Upper lobe of left lung (tissue), 6 donors: ENCODE measurements at regions not wholly inside any gene's neighbourhood (a gene's known extent, or its start where the extent isn't known, plus 50 kb on each side); places are given as distances from the start of the nearest gene placed in this dataset.

Source experiments
- ATAC-seq, 2 donors: fragments of 200-7000 bp; cut with Tn5 transposase; one replicate each; pipeline ENCODE4 v1.9.1; 2022; ENCODE audit warnings: mild to moderate bottlenecking in 2 of 2, moderate library complexity in 2 of 2; ENCODE audit not compliant: low FRiP score in 2 of 2
- DNase-seq, 2 donors: peaks; one replicate each; pipeline ENCODE4 v3.0.0-alpha.2; 2019 to 2020
- H3K27ac ChIP-seq, 4 donors: fragments of 200-600 bp; sonication (generic); one replicate each; pipeline ENCODE4 v1.5.1; 2016 to 2019
- H3K27me3 ChIP-seq, 4 donors: fragments of 200-600 bp; sonication (generic); one replicate each; pipeline ENCODE4 v1.5.1; 2017 to 2019
- H3K36me3 ChIP-seq, 4 donors: fragments of 200-600 bp; sonication (generic); one replicate each; pipeline ENCODE4 v1.5.1; 2016 to 2019
- H3K4me1 ChIP-seq, 4 donors: fragments of 200-600 bp; sonication (generic); one replicate each; pipeline ENCODE4 v1.5.1; 2018 to 2019
- H3K4me3 ChIP-seq, 4 donors: fragments of 200-600 bp; sonication (generic); one replicate each; pipeline ENCODE4 v1.5.1; 2017 to 2019; ENCODE audit warnings: mild to moderate bottlenecking in 2 of 4, moderate library complexity in 1 of 4
- H3K9me3 ChIP-seq, 4 donors: fragments of 200-600 bp; sonication (generic); one replicate each; pipeline ENCODE4 v1.5.1; 2018 to 2019
- CTCF ChIP-seq, 6 experiments: fragments of 450-650 bp in 4 of 6; fragments of 200-600 bp in 2 of 6; sonication (generic) in 2 of 6; IDR thresholded peaks; one replicate each; pipeline ENCODE4 v1.5.1; 2016 to 2019; ENCODE audit warnings: antibody characterized with exemption in 6 of 6
- EP300 ChIP-seq, 4 donors: sonication (generic); formaldehyde crosslinking; IDR thresholded peaks; one replicate each; pipeline ENCODE4 v1.5.1; 2017; ENCODE audit warnings: antibody characterized with exemption in 4 of 4, control low read depth in 2 of 4
- POLR2A ChIP-seq, 4 donors: fragments of 450-650 bp; IDR thresholded peaks; one replicate each; pipeline ENCODE4 v1.5.1; 2016 to 2017; ENCODE audit warnings: antibody characterized with exemption in 4 of 4, mild to moderate bottlenecking in 2 of 4
- POLR2AphosphoS5 ChIP-seq, 2 donors: sonication (generic); formaldehyde crosslinking; IDR thresholded peaks; one replicate each; pipeline ENCODE4 v1.5.1; 2017; ENCODE audit warnings: antibody characterized with exemption in 2 of 2
- WGBS, 2 donors: methylation state at CpG; one replicate each; pipeline ENCODE4 v1.1.5; 2017 to 2018; 5-methylcytosine and 5-hydroxymethylcytosine counted together
- donor health status: DM: no; HTN: no; CAD: no; lungs with moderate emphysema.
- donor health status: DM: no; HTN: yes; CAD: no; lungs with severe emphysema.

- DNase-seq: no peak
- no peaks in the 10 kb centered on the region for H3K9me3 ChIP-seq
- no peak for TF ChIP-seq CTCF (IDR thresholded peaks at IDR 0.05)
- TF ChIP-seq EP300 (IDR thresholded peaks at IDR 0.05): no peak
- TF ChIP-seq POLR2A (IDR thresholded peaks at IDR 0.05): no peak
- TF ChIP-seq POLR2AphosphoS5 (IDR thresholded peaks at IDR 0.05): no peak
- 76 to 85% methylated on average over 6 of the region's 6 CpGs for WGBS, 2 donors
- ATAC-seq: peak in 1 of 2 donors; percentile 16
- H3K4me3 ChIP-seq: no peak overlapping the region
- H3K4me1 ChIP-seq: peaks cover 0 to 3% (median 0%) of the 10 kb centered on the region in 4 donors
- no peak overlapping the region for H3K27ac ChIP-seq
- no peaks in the 10 kb centered on the region for H3K36me3 ChIP-seq
- H3K27me3 ChIP-seq: no peaks in the 10 kb centered on the region
These were observed 153.1 kb downstream of the ZNF365 start for GRCh38 chr10:62527019-62527827.

GRCh38 chr10:62528441-62528840 lies 154.3 kb downstream of the ZNF365 start:
- Histone ChIP-seq H3K27ac (no peak overlapping the region), H3K4me1 (peaks cover 0 to 3% (median 0%) of the 10 kb centered on the region in 4 donors), H3K9me3 (no peaks in the 10 kb centered on the region), H3K27me3 (no peaks in the 10 kb centered on the region), H3K36me3 (no peaks in the 10 kb centered on the region), H3K4me3 (no peak overlapping the region)
- DNase-seq (no peak), ATAC-seq (peak in 1 of 2 donors; percentile 38)
- TF ChIP-seq CTCF (IDR thresholded peaks at IDR 0.05) (no peak), EP300 (IDR thresholded peaks at IDR 0.05) (no peak), POLR2AphosphoS5 (IDR thresholded peaks at IDR 0.05) (no peak), POLR2A (IDR thresholded peaks at IDR 0.05) (no peak)
- 46 to 68% methylated on average over 1 of the region's 1 CpG for WGBS, 2 donors

- Histone ChIP-seq H3K27ac (no peak overlapping the region), H3K4me3 (no peak overlapping the region), H3K4me1 (peaks cover 0 to 3% (median 0%) of the 10 kb centered on the region in 4 donors), H3K9me3 (no peaks in the 10 kb centered on the region), H3K27me3 (no peaks in the 10 kb centered on the region), H3K36me3 (no peaks in the 10 kb centered on the region)
- ATAC-seq: no peak
- 61 to 84% methylated on average over 2 of the region's 2 CpGs for WGBS, 2 donors
- DNase-seq: no peak
- no peak for TF ChIP-seq POLR2A (IDR thresholded peaks at IDR 0.05)
- no peak for TF ChIP-seq POLR2AphosphoS5 (IDR thresholded peaks at IDR 0.05)
These were observed 155.2 kb downstream of the ZNF365 start for GRCh38 chr10:62529396-62529795.

- H3K36me3 ChIP-seq: no peaks in the 10 kb centered on the region
- 65 to 76% methylated on average over 2 of the region's 2 CpGs for WGBS, 2 donors
- TF ChIP-seq CTCF (IDR thresholded peaks at IDR 0.05) (no peak), POLR2A (IDR thresholded peaks at IDR 0.05) (no peak), POLR2AphosphoS5 (IDR thresholded peaks at IDR 0.05) (no peak), EP300 (IDR thresholded peaks at IDR 0.05) (no peak)
These were observed 159.9 kb downstream of the ZNF365 start for GRCh38 chr10:62534031-62534430.

GRCh38 chr10:62538606-62539005 lies 164.4 kb downstream of the ZNF365 start:
- H3K9me3 ChIP-seq: no peaks in the 10 kb centered on the region
- TF ChIP-seq CTCF (IDR thresholded peaks at IDR 0.05): no peak
- no peak for TF ChIP-seq POLR2A (IDR thresholded peaks at IDR 0.05)
- no peak for TF ChIP-seq EP300 (IDR thresholded peaks at IDR 0.05)
- no peak for TF ChIP-seq POLR2AphosphoS5 (IDR thresholded peaks at IDR 0.05)
- H3K27ac ChIP-seq: no peak overlapping the region
- H3K4me3 ChIP-seq: no peak overlapping the region
- H3K4me1 ChIP-seq: peaks cover 2 to 6% (median 4%) of the 10 kb centered on the region in 4 donors
- 68 to 83% methylated on average over 6 of the region's 6 CpGs for WGBS, 2 donors
- no peaks in the 10 kb centered on the region for H3K36me3 ChIP-seq
- DNase-seq (no peak), ATAC-seq (no peak)
- H3K27me3 ChIP-seq: no peaks in the 10 kb centered on the region

More at GRCh38 chr10:62534031-62534430, 159.9 kb downstream of the ZNF365 start:
- no peaks in the 10 kb centered on the region for H3K9me3 ChIP-seq
- H3K27me3 ChIP-seq: no peaks in the 10 kb centered on the region
- H3K4me1 ChIP-seq: no peaks in the 10 kb centered on the region
- no peak overlapping the region for H3K27ac ChIP-seq
- no peak for DNase-seq
- H3K4me3 ChIP-seq: no peak overlapping the region
- ATAC-seq: no peak
